ENCODE measurements at regions not wholly inside any gene's neighbourhood (a gene's known extent, or its start where the extent isn't known, plus 50 kb on each side); places are given as distances from the start of the nearest gene placed in this dataset.

DNA sequence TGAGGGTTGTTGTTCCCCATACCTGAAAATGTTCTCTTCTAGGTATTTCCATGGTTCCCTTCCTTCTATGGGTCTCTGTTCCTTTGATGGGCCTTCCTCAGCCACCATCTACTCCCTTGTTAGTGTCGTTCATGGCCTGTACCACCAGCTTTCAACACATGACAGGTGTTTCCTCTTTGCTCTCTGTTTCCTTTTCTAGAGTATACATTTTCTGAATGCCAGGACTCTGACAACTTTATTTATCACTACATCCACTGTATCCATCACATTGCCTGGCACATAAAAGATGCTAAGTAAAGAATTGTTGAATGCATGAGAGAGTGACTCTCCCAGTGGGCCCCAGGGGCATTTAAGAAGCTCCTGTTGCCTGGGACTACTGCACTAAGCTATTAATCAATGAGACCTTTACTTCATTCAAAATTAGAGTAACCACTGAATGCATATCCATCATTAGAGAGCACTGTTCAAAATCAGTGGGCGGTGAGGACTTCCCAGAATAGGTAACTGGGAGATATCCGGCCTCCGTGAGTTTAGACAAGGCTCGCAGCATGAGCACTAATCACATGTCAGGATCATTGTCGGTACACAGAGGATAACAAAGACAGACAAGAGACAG is 255.0 kb downstream of the CBLN1 start:
- TF ChIP-seq, protein P1, sequence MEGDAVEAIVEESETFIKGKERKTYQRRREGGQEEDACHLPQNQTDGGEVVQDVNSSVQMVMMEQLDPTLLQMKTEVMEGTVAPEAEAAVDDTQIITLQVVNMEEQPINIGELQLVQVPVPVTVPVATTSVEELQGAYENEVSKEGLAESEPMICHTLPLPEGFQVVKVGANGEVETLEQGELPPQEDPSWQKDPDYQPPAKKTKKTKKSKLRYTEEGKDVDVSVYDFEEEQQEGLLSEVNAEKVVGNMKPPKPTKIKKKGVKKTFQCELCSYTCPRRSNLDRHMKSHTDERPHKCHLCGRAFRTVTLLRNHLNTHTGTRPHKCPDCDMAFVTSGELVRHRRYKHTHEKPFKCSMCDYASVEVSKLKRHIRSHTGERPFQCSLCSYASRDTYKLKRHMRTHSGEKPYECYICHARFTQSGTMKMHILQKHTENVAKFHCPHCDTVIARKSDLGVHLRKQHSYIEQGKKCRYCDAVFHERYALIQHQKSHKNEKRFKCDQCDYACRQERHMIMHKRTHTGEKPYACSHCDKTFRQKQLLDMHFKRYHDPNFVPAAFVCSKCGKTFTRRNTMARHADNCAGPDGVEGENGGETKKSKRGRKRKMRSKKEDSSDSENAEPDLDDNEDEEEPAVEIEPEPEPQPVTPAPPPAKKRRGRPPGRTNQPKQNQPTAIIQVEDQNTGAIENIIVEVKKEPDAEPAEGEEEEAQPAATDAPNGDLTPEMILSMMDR (IDR thresholded peaks at IDR 0.05) = no peak
- no peak for TF ChIP-seq POLR2AphosphoS5 (IDR thresholded peaks at IDR 0.05; ENCODE audit: low read depth, low read length)

Data from Panc1 (cell line).